ENCODE measurements at regions not wholly inside any gene's neighbourhood (a gene's known extent, or its start where the extent isn't known, plus 50 kb on each side); places are given as distances from the start of the nearest gene placed in this dataset.

DNA sequence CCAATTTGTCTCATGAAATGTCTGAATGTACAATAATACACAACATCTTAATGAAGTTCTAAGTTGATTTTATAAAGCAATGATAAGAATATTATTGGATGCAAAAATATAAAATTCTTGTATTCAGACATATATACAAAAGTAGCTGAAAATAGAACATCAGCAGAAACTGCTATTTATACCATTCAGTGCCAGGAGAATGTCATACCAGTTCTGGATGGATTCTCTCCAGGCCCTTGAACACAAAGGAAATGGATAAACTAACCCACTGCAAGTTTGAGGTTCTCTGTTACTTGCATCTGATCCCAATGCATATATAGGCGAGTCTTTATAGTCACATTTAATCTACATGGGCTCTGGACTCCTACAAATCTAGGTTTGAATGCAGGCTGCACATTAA lies 126.3 kb upstream of the KLF3 start:
- Histone ChIP-seq H3K4me3 (no peak overlapping the region), H3K9ac (ENCODE audit: low read depth in 2 of 2, low read length in 2 of 2) (no peak overlapping the region), H3K4me1 (no peaks in the 10 kb centered on the region), H3K36me3 (no peaks in the 10 kb centered on the region), H3K9me3 (no peaks in the 10 kb centered on the region), H3K27ac (no peak overlapping the region), H3K27me3 (no peaks in the 10 kb centered on the region)
- intact Hi-C loops (cut with DNase I) = no loop called here
- TF ChIP-seq CTCF (IDR thresholded peaks at IDR 0.05) = no peak
- no peak for DNase-seq

GRCh38 chr4:38538517-38538916 lies 125.5 kb upstream of the KLF3 start:
- Histone ChIP-seq H3K36me3 (no peaks in the 10 kb centered on the region), H3K27ac (no peak overlapping the region), H3K9me3 (no peaks in the 10 kb centered on the region), H3K27me3 (no peaks in the 10 kb centered on the region), H3K4me1 (no peaks in the 10 kb centered on the region), H3K9ac (ENCODE audit: low read depth in 2 of 2, low read length in 2 of 2) (no peak overlapping the region), H3K4me3 (no peak overlapping the region)
- no peak for DNase-seq
- intact Hi-C loops (cut with DNase I) = no loop called here
- TF ChIP-seq CTCF (IDR thresholded peaks at IDR 0.05) = no peak

- no peaks in the 10 kb centered on the region for H3K36me3 ChIP-seq
- DNase-seq = no peak
- intact Hi-C loops (cut with DNase I) = no loop called here
- H3K9ac ChIP-seq (ENCODE audit: low read depth in 2 of 2, low read length in 2 of 2) = no peak overlapping the region
- H3K27ac ChIP-seq = no peak overlapping the region
- no peaks in the 10 kb centered on the region for H3K9me3 ChIP-seq
- no peaks in the 10 kb centered on the region for H3K27me3 ChIP-seq
- no peaks in the 10 kb centered on the region for H3K4me1 ChIP-seq
- H3K4me3 ChIP-seq = no peak overlapping the region
- no peak for TF ChIP-seq CTCF (IDR thresholded peaks at IDR 0.05)
Observed at GRCh38 chr4:38539501-38539900, 124.5 kb upstream of the KLF3 start.

DNA sequence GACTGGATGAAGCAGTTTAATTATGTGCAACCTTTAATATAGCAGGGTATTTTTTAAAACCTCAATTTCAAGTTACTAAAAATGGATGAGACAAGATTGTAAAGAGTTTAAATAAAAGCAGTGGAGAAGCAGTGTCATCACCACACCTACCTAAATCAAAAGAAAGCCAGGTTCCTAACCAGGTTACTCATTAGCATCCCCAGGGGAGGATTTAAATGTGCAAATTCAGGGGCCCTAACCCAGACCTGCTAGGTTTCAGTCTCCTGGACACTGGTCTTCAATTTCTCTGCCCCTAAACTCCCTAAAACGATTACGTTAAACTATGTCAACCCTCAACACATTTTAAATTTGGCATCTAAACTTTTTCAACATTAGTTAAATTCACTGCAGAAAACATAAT lies 116.9 kb upstream of the KLF3 start:
- no peak overlapping the region for H3K9ac ChIP-seq (ENCODE audit: low read depth in 2 of 2, low read length in 2 of 2)
- no peaks in the 10 kb centered on the region for H3K27me3 ChIP-seq
- intact Hi-C loops (cut with DNase I) = no loop called here
- no peak for DNase-seq
- no peak for TF ChIP-seq CTCF (IDR thresholded peaks at IDR 0.05)
- H3K27ac ChIP-seq = no peak overlapping the region
- H3K9me3 ChIP-seq = no peaks in the 10 kb centered on the region
- no peak overlapping the region for H3K4me3 ChIP-seq
- H3K4me1 ChIP-seq = no peaks in the 10 kb centered on the region
- no peaks in the 10 kb centered on the region for H3K36me3 ChIP-seq

DNA sequence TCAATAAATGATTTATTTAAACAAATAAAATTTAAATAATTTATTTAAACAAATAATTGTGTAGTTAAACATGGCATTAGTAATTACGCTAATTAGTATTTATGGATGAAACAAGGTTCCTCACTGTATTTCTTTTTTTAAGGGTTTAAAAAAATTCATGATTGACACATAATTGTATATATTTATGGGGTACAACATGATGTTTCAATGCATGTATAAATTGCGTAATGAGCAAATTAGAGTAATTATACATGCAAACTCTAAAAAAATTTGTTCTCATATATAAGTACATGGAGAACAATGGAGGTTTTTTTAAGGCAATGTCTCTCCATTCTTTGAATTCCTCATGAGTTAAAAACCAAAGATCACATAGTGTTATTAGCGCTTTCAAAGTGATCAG lies 115.7 kb upstream of the KLF3 start:
- no peak overlapping the region for H3K9ac ChIP-seq (ENCODE audit: low read depth in 2 of 2, low read length in 2 of 2)
- no peaks in the 10 kb centered on the region for H3K9me3 ChIP-seq
- intact Hi-C loops (cut with DNase I) = no loop called here
- no peak overlapping the region for H3K4me3 ChIP-seq
- DNase-seq = no peak
- no peak for TF ChIP-seq CTCF (IDR thresholded peaks at IDR 0.05)
- H3K27ac ChIP-seq = no peak overlapping the region
- no peaks in the 10 kb centered on the region for H3K36me3 ChIP-seq
- H3K27me3 ChIP-seq = no peaks in the 10 kb centered on the region
- no peaks in the 10 kb centered on the region for H3K4me1 ChIP-seq

DNA sequence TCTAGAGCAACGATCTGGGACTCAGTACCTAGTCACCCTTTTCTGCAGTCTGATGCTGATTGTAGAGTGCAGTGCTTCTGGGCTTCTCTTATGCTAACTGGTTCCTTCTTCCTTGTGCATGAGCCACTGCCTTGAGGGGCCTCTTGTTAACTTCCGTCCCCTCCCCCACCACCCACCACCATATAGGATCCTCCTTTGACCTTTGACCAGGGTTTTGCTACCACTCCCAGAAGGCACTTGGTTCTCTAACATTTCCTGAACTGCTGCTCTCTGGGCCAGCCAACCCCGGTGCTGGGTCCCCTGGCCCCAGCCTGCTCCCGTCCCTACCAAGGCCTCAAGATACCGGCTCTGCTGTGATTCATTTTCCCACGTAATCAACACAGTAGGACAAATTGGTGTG lies 104.6 kb upstream of the KLF3 start:
- DNase-seq = no peak
- H3K27ac ChIP-seq = no peak overlapping the region
- H3K4me1 ChIP-seq = no peaks in the 10 kb centered on the region
- H3K9me3 ChIP-seq = no peaks in the 10 kb centered on the region
- no peaks in the 10 kb centered on the region for H3K36me3 ChIP-seq
- no peak for TF ChIP-seq CTCF (IDR thresholded peaks at IDR 0.05)
- H3K9ac ChIP-seq (ENCODE audit: low read depth in 2 of 2, low read length in 2 of 2) = no peak overlapping the region
- intact Hi-C loops (cut with DNase I) = no loop called here
- H3K4me3 ChIP-seq = no peak overlapping the region
- H3K27me3 ChIP-seq = no peaks in the 10 kb centered on the region

All from colonic mucosa (tissue), 4 donors.